ENCODE measurements at regions not wholly inside any gene's neighbourhood (a gene's known extent, or its start where the extent isn't known, plus 50 kb on each side); places are given as distances from the start of the nearest gene placed in this dataset.

GRCh38 chr6:12654514-12654913 lies 62.1 kb upstream of the PHACTR1 start:
- intact Hi-C loops (cut with DNase I) = no loop called here
- TF ChIP-seq POLR2A (IDR thresholded peaks at IDR 0.05) = no peak
- no peak for TF ChIP-seq CTCF (IDR thresholded peaks at IDR 0.05)
- Histone ChIP-seq H3K4me1 (no peaks in the 10 kb centered on the region), H3K9me3 (no peaks in the 10 kb centered on the region), H3K27me3 (no peaks in the 10 kb centered on the region), H3K36me3 (no peaks in the 10 kb centered on the region), H3K27ac (no peak overlapping the region), H3K4me3 (no peak overlapping the region)
- no peak for DNase-seq
- WGBS, 2 donors = 21 to 33% methylated on average over 2 to 3 of the region's 3 CpGs

GRCh38 chr6:12656906-12657305 lies 59.7 kb upstream of the PHACTR1 start:
- H3K4me1 ChIP-seq = no peaks in the 10 kb centered on the region
- intact Hi-C loops (cut with DNase I) = no loop called here
- H3K9me3 ChIP-seq = no peaks in the 10 kb centered on the region
- no peak overlapping the region for H3K4me3 ChIP-seq
- no peak for TF ChIP-seq POLR2A (IDR thresholded peaks at IDR 0.05)
- no peak for TF ChIP-seq CTCF (IDR thresholded peaks at IDR 0.05)
- no peak for DNase-seq
- no peaks in the 10 kb centered on the region for H3K36me3 ChIP-seq
- no peak overlapping the region for H3K27ac ChIP-seq
- no peaks in the 10 kb centered on the region for H3K27me3 ChIP-seq
- WGBS, 2 donors = 37 to 48% methylated on average over 3 of the region's 3 CpGs

GRCh38 chr6:12657884-12658283 lies 58.7 kb upstream of the PHACTR1 start:
- no peak for TF ChIP-seq POLR2A (IDR thresholded peaks at IDR 0.05)
- TF ChIP-seq CTCF (IDR thresholded peaks at IDR 0.05) = no peak

GRCh38 chr6:12661432-12662089 lies 55.0 kb upstream of the PHACTR1 start:
- DNase-seq = no peak
- no peaks in the 10 kb centered on the region for H3K36me3 ChIP-seq
- no peak overlapping the region for H3K27ac ChIP-seq
- intact Hi-C loops (cut with DNase I) = no loop called here
- H3K27me3 ChIP-seq = no peaks in the 10 kb centered on the region
- no peak overlapping the region for H3K4me3 ChIP-seq
- no peaks in the 10 kb centered on the region for H3K4me1 ChIP-seq
- H3K9me3 ChIP-seq = no peaks in the 10 kb centered on the region
- TF ChIP-seq CTCF (IDR thresholded peaks at IDR 0.05) = no peak
- no peak for TF ChIP-seq POLR2A (IDR thresholded peaks at IDR 0.05)
- WGBS, 2 donors = 76 to 85% methylated on average over 6 to 9 of the region's 10 CpGs

More at GRCh38 chr6:12657884-12658283, 58.7 kb upstream of the PHACTR1 start:
- WGBS, 2 donors = 49 to 74% methylated on average over 2 of the region's 2 CpGs
- intact Hi-C loops (cut with DNase I) = no loop called here
- no peaks in the 10 kb centered on the region for H3K27me3 ChIP-seq
- no peaks in the 10 kb centered on the region for H3K36me3 ChIP-seq
- no peak overlapping the region for H3K4me3 ChIP-seq
- no peak overlapping the region for H3K27ac ChIP-seq
- no peaks in the 10 kb centered on the region for H3K9me3 ChIP-seq
- DNase-seq = no peak
- no peaks in the 10 kb centered on the region for H3K4me1 ChIP-seq

Small RNA genes in the stretch of these regions (small RNA-seq; reads per million reads assigned to genes)
- 0 reads per million in 4 donors for gene RN7SKP293

All from esophagus squamous epithelium (tissue), 5 donors.